Body of pancreas (tissue), 4 donors: ENCODE measurements at regions not wholly inside any gene's neighbourhood (a gene's known extent, or its start where the extent isn't known, plus 50 kb on each side); places are given as distances from the start of the nearest gene placed in this dataset.

ENCODE experiments used
- ATAC-seq: fragments of 150-250 bp; one replicate; pipeline ENCODE4 v1.9.1; 2016
- DNase-seq, 4 donors: peaks; one replicate each; pipeline ENCODE4 v3.0.0-alpha.2; 2019
- H3K27ac ChIP-seq, 4 donors: fragments of 200-600 bp; sonication (generic); 1 replicate in 3 of 4; 2 replicates in 1 of 4; pipeline versions ENCODE4 v1.5.1 to v1.6.1; 2016 to 2019; ENCODE audit warnings: mild to moderate bottlenecking in 1 of 4, mixed read lengths in 1 of 4, moderate library complexity in 1 of 4
- H3K27me3 ChIP-seq, 2 donors: fragments of 200-600 bp; sonication (generic); one replicate each; pipeline ENCODE4 v1.6.0; 2016; ENCODE audit warnings: mild to moderate bottlenecking in 1 of 2
- H3K36me3 ChIP-seq, 2 donors: fragments of 200-600 bp; sonication (generic); replicated peaks in 1 of 2; 2 replicates each; pipeline ENCODE4 v1.5.1; 2016; ENCODE audit warnings: low read depth in 2 of 2; ENCODE audit not compliant: insufficient read depth in 1 of 2
- H3K4me1 ChIP-seq: fragments of 200-600 bp; sonication (generic); one replicate; pipeline ENCODE4 v1.6.0; 2016
- H3K4me3 ChIP-seq, 2 donors: fragments of 200-600 bp; sonication (generic); 1 replicate in 1 of 2; 2 replicates in 1 of 2; pipeline ENCODE4 v1.5.1; 2016 to 2019
- H3K9me3 ChIP-seq, 3 donors: fragments of 200-600 bp; sonication (generic); 1 replicate in 2 of 3; 2 replicates in 1 of 3; pipeline ENCODE4 v1.5.1; 2016
- POLR2A ChIP-seq, 3 donors: fragments of 450-650 bp; IDR thresholded peaks; one replicate each; pipeline ENCODE4 v1.6.1; 2016; ENCODE audit warnings: antibody characterized with exemption in 3 of 3, mild to moderate bottlenecking in 2 of 3
- WGBS, 2 donors: methylation state at CpG; one replicate each; pipeline ENCODE4 v1.1.5; 2017; 5-methylcytosine and 5-hydroxymethylcytosine counted together
- intact Hi-C: fragments of 100-400 bp; cut with DNase I; formaldehyde crosslinking; loops from one replicate; pipeline ENCODE4 v1.15.1; 2023
- TF ChIP-seq, protein P1 (sequence below), 7 experiments: fragments of 450-650 bp in 4 of 7; fragments of 200-600 bp in 3 of 7; sonication (generic) in 3 of 7; IDR thresholded peaks; one replicate each; pipeline ENCODE4 v1.5.1; 2016 to 2019; ENCODE audit warnings: antibody characterized with exemption in 7 of 7

DNA sequence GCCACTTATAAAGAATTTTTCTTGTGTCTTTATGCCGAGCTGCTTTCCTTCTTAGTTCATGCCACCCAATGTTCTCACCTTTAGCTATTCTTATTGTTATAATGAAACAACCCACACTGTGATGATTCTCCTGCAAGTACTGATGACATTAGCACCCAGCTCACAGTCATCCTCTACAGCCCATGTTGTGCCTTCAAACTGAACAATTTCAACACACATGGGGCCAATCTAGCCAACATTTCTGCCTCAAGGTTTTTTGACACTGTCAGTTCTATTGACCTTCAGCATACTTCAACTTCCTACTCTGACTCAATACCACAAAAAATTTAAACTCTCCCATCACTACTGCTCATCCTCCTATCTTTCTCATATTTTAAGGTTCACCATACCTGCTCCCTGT lies 752.4 kb downstream of the FGF9 start:
- H3K9me3 ChIP-seq: no peaks in the 10 kb centered on the region
- no peaks in the 10 kb centered on the region for H3K36me3 ChIP-seq
- H3K4me3 ChIP-seq: no peak overlapping the region
- ATAC-seq (no peak), DNase-seq (no peak)
- 65 to 81% methylated on average over 1 of the region's 1 CpG for WGBS, 2 donors
- peaks cover 4% of the 10 kb centered on the region for H3K4me1 ChIP-seq
- no peak for TF ChIP-seq POLR2A (IDR thresholded peaks at IDR 0.05)
- TF ChIP-seq, protein P1, sequence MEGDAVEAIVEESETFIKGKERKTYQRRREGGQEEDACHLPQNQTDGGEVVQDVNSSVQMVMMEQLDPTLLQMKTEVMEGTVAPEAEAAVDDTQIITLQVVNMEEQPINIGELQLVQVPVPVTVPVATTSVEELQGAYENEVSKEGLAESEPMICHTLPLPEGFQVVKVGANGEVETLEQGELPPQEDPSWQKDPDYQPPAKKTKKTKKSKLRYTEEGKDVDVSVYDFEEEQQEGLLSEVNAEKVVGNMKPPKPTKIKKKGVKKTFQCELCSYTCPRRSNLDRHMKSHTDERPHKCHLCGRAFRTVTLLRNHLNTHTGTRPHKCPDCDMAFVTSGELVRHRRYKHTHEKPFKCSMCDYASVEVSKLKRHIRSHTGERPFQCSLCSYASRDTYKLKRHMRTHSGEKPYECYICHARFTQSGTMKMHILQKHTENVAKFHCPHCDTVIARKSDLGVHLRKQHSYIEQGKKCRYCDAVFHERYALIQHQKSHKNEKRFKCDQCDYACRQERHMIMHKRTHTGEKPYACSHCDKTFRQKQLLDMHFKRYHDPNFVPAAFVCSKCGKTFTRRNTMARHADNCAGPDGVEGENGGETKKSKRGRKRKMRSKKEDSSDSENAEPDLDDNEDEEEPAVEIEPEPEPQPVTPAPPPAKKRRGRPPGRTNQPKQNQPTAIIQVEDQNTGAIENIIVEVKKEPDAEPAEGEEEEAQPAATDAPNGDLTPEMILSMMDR (IDR thresholded peaks at IDR 0.05): no peak
- H3K27me3 ChIP-seq: no peaks in the 10 kb centered on the region
- no peak overlapping the region for H3K27ac ChIP-seq
- intact Hi-C loops: no loop called here

DNA sequence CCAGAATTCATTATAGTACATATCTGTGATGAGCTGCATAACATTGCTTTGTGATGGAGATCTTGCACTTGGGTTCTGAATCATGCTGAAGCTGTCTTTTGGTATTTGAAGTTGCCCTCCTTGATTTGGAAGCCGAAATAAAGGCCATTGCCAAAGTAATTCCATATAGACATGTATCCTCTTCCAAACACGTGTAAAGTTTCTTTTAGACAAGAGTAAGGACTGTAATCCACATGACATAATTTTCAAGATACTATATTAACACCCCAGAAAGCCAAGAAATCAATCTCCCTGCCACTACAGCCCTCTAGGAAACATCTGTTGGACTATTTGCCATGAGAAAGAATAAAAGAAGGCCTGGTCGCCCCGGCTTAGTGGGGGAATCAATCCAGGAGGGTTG lies 754.2 kb downstream of the FGF9 start:
- 76 to 82% methylated on average over 4 of the region's 4 CpGs for WGBS, 2 donors

DNA sequence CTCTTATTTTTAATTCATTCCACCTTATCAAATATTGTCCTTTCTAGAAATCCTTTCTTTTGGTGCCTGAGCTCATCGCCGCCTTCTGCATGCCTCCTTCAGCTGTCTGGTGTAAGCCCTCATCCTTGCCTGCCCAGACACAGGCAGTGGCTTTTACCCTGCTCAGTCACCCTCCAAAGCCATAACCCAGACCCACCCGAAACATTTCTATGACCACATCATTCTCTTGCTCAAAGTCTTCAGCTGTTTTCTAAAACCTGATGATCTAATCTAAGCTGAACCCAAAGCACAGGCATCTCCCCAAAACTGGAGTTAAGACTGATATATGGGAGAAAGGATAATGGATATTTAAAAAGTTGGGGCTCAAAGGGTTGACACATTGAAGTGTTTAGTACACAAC lies 753.7 kb upstream of the SGCG start:
- 91 to 95% methylated on average over 3 of the region's 3 CpGs for WGBS, 2 donors
- intact Hi-C loops: no loop called here
- Histone ChIP-seq H3K4me3 (no peak overlapping the region), H3K36me3 (no peaks in the 10 kb centered on the region), H3K9me3 (no peaks in the 10 kb centered on the region), H3K27me3 (no peaks in the 10 kb centered on the region), H3K27ac (no peak overlapping the region), H3K4me1 (peaks cover 11% of the 10 kb centered on the region)
- ATAC-seq: no peak
- TF ChIP-seq, protein P1 (IDR thresholded peaks at IDR 0.05): no peak
- TF ChIP-seq POLR2A (IDR thresholded peaks at IDR 0.05): no peak
- DNase-seq: no peak

More for the DNA sequence above, 754.2 kb downstream of the FGF9 start:
- no peaks in the 10 kb centered on the region for H3K27me3 ChIP-seq
- intact Hi-C loops: no loop called here
- ATAC-seq: no peak
- no peaks in the 10 kb centered on the region for H3K36me3 ChIP-seq
- TF ChIP-seq POLR2A (IDR thresholded peaks at IDR 0.05): no peak
- TF ChIP-seq, protein P1 (IDR thresholded peaks at IDR 0.05): no peak
- peaks cover 11% of the 10 kb centered on the region for H3K4me1 ChIP-seq
- no peak overlapping the region for H3K4me3 ChIP-seq
- DNase-seq: no peak
- no peak overlapping the region for H3K27ac ChIP-seq
- no peaks in the 10 kb centered on the region for H3K9me3 ChIP-seq

DNA sequence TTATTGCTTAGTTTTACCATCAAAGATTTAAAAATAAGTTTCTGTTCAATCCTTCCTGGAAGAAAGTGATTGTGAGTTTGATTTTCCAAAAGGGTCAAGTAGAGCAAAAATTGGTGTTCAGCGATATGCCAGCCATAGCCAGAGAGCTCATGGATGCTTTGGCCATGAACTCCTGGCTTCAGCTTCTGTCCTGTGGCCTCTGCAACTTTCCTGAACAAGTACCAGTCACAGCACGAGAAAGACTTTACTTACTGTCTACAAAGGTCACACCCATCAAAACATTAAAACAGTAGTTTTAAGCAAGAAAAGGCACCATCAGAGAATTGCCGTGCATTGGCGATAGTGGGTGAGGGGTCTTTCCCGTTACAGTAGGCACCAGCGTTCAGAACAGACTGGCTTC lies 753.0 kb upstream of the SGCG start:
- H3K36me3 ChIP-seq: no peaks in the 10 kb centered on the region
- DNase-seq: no peak
- no peaks in the 10 kb centered on the region for H3K9me3 ChIP-seq
- no peak for ATAC-seq
- peaks cover 11% of the 10 kb centered on the region for H3K4me1 ChIP-seq
- TF ChIP-seq, protein P1 (IDR thresholded peaks at IDR 0.05): no peak
- TF ChIP-seq POLR2A (IDR thresholded peaks at IDR 0.05): no peak
- intact Hi-C loops: no loop called here
- H3K27me3 ChIP-seq: no peaks in the 10 kb centered on the region
- H3K27ac ChIP-seq: no peak overlapping the region
- no peak overlapping the region for H3K4me3 ChIP-seq
- 50 to 52% methylated on average over 6 of the region's 6 CpGs for WGBS, 2 donors

DNA sequence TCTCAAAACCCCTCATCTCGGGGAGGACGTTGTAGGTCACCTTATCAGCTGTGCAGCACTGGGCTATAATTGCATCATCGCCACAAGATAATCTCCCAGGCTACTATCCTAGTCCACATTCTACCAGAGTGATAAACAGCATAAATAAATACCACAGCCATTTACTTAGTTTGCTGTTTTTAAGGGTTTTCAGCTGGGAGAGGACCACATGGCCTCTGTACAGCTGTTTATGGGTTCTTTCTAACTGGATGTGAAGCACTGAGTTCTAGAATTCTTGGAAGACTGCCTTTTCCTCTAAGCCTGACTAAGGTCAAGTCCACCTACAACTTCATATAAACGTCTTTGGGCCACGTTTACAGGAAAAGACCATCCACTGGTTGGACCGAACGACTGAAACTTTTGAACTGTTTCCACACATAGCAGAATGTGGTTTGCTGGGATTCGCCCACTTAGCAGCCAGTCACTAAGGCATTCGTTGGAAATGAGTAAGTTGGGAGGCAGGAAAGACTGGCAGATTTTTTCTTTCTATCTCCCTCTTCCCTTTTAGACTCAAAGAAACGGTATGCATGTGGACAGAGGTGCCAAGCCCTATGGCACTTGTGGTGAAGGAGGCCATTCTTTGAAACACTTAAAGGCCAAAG lies 752.5 kb upstream of the SGCG start:
- no peak for TF ChIP-seq POLR2A (IDR thresholded peaks at IDR 0.05)
- TF ChIP-seq, protein P1 (IDR thresholded peaks at IDR 0.05): no peak
- Histone ChIP-seq H3K4me1 (peaks cover 11% of the 10 kb centered on the region), H3K36me3 (no peaks in the 10 kb centered on the region), H3K9me3 (no peaks in the 10 kb centered on the region), H3K4me3 (no peak overlapping the region), H3K27ac (no peak overlapping the region), H3K27me3 (no peaks in the 10 kb centered on the region)
- 31 to 42% methylated on average over 10 of the region's 10 CpGs for WGBS, 2 donors
- intact Hi-C loops: no loop called here
- ATAC-seq: peak; percentile 60
- DNase-seq: peak in 1 of 4 donors; percentile 2
